ENCODE measurements at regions not wholly inside any gene's neighbourhood (a gene's known extent, or its start where the extent isn't known, plus 50 kb on each side); places are given as distances from the start of the nearest gene placed in this dataset.

DNA sequence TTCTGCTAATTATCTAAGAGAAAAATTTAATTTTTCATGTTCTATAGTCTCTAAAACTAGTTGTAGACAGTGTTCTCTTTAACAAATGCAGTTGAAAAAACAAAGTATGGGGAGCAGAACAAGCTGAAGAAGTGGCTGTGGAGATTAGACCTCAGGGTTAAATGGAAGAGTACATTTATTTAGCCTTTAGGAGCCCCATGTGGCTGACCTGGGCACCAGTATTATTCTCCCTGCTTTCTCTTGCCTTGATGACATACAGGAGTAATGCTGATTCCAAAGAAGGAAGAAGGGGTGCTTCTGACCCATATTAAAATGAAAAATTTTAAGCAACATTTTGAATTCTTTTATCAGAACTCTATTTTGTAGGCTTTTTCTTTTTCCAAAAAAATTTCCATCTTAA, 312.3 kb upstream of the RIOK2 start:
- TF ChIP-seq EZH2phosphoT487 (IDR thresholded peaks at IDR 0.05; ENCODE audit: insufficient read depth, low read depth) (no peak), EZH2 (IDR thresholded peaks at IDR 0.05; ENCODE audit: insufficient read depth, poor library complexity, severe bottlenecking) (no peak)

All from GM23248 (cell line).